Gastroesophageal sphincter (tissue), 3 donors: ENCODE measurements at regions not wholly inside any gene's neighbourhood (a gene's known extent, or its start where the extent isn't known, plus 50 kb on each side); places are given as distances from the start of the nearest gene placed in this dataset.

ENCODE experiments used
- CTCF ChIP-seq, 4 experiments: fragments of 200-600 bp in 2 of 4; fragments of 450-650 bp in 2 of 4; sonication (generic) in 1 of 4; IDR thresholded peaks; one replicate each; pipeline ENCODE4 v1.5.1; 2017 to 2019; ENCODE audit warnings: antibody characterized with exemption in 4 of 4, mild to moderate bottlenecking in 2 of 4, moderate library complexity in 2 of 4
- EP300 ChIP-seq: sonication (generic); formaldehyde crosslinking; IDR thresholded peaks from one replicate; pipeline ENCODE4 v1.6.1; 2017; ENCODE audit warnings: antibody characterized with exemption, mild to moderate bottlenecking

GRCh38 chr22:18731075-18731666 lies 119.5 kb upstream of the RIMBP3 start:
- TF ChIP-seq CTCF (IDR thresholded peaks at IDR 0.05) = no peak
- TF ChIP-seq EP300 = no peak
